HEK293T (cell line): ENCODE measurements at regions not wholly inside any gene's neighbourhood (a gene's known extent, or its start where the extent isn't known, plus 50 kb on each side); places are given as distances from the start of the nearest gene placed in this dataset.

Source experiments
- BHLHE40 ChIP-seq: fragments of 450-650 bp; IDR thresholded peaks from 2 replicates; pipeline ENCODE4 v1.6.1; 2016; ENCODE audit warnings: mild to moderate bottlenecking, moderate library complexity, borderline replicate concordance
- FOXA1 ChIP-seq: fragments of 450-650 bp; IDR thresholded peaks from 2 replicates; pipeline ENCODE4 v1.6.1; 2016; ENCODE audit warnings: mild to moderate bottlenecking
- NFRKB ChIP-seq: fragments of 450-650 bp; IDR thresholded peaks from 2 replicates; pipeline ENCODE4 v1.6.1; 2016; ENCODE audit warnings: mild to moderate bottlenecking, moderate library complexity
- SP1 ChIP-seq: fragments of 450-650 bp; IDR thresholded peaks from 2 replicates; pipeline ENCODE4 v1.6.1; 2017
- SUZ12 ChIP-seq: fragments of 450-650 bp; IDR thresholded peaks from 2 replicates; pipeline ENCODE4 v1.6.1; 2016; ENCODE audit warnings: mild to moderate bottlenecking

- TF ChIP-seq SP1 = no peak
- TF ChIP-seq FOXA1 = no peak
- TF ChIP-seq BHLHE40 = no peak
- TF ChIP-seq NFRKB = no peak
- TF ChIP-seq SUZ12 = no peak
These were observed 358.1 kb downstream of the CDK5RAP2 start for GRCh38 chr9:120221844-120222243.
